ENCODE measurements at regions not wholly inside any gene's neighbourhood (a gene's known extent, or its start where the extent isn't known, plus 50 kb on each side); places are given as distances from the start of the nearest gene placed in this dataset.
A peak's percentile ranks its signal among the peaks of the same experiment; 100 is the strongest.

- Histone ChIP-seq H3K27me3 (no peaks in the 10 kb centered on the region), H3K36me3 (no peaks in the 10 kb centered on the region), H3K9me3 (no peaks in the 10 kb centered on the region), H3K4me1 (no peaks in the 10 kb centered on the region), H3K4me3 (no peak overlapping the region), H3K27ac (no peak overlapping the region)
- 63 to 72% methylated on average over 6 of the region's 6 CpGs for WGBS, 2 donors
- ATAC-seq (ENCODE audit: low FRiP score in 2 of 2) (no peak), DNase-seq (no peak)
- no peak for TF ChIP-seq POLR2A (IDR thresholded peaks at IDR 0.05)
- no peak for TF ChIP-seq CTCF (IDR thresholded peaks at IDR 0.05)
- TF ChIP-seq EP300 (IDR thresholded peaks at IDR 0.05) = no peak
- TF ChIP-seq POLR2AphosphoS5 (IDR thresholded peaks at IDR 0.05) = no peak
Observed at GRCh38 chrX:6460893-6461490, 73.9 kb downstream of the VCX3A start.

GRCh38 chrX:6456196-6456595 lies 78.7 kb downstream of the VCX3A start:
- 81 to 87% methylated on average over 6 of the region's 6 CpGs for WGBS, 2 donors
- H3K27me3 ChIP-seq = no peaks in the 10 kb centered on the region
- no peaks in the 10 kb centered on the region for H3K9me3 ChIP-seq
- no peak for ATAC-seq (ENCODE audit: low FRiP score in 2 of 2)
- H3K36me3 ChIP-seq = no peaks in the 10 kb centered on the region
- H3K27ac ChIP-seq = no peak overlapping the region
- H3K4me3 ChIP-seq = no peak overlapping the region
- DNase-seq = no peak
- H3K4me1 ChIP-seq = no peaks in the 10 kb centered on the region
- no peak for TF ChIP-seq CTCF (IDR thresholded peaks at IDR 0.05)
- no peak for TF ChIP-seq POLR2A (IDR thresholded peaks at IDR 0.05)
- no peak for TF ChIP-seq EP300 (IDR thresholded peaks at IDR 0.05)

- ATAC-seq (ENCODE audit: low FRiP score in 2 of 2) (no peak), DNase-seq (no peak)
- WGBS, 2 donors = 64 to 80% methylated on average over 2 of the region's 2 CpGs
- H3K27ac ChIP-seq = no peak overlapping the region
- H3K4me3 ChIP-seq = no peak overlapping the region
- TF ChIP-seq CTCF (IDR thresholded peaks at IDR 0.05) (no peak), POLR2AphosphoS5 (IDR thresholded peaks at IDR 0.05) (no peak), POLR2A (IDR thresholded peaks at IDR 0.05) (no peak), EP300 (IDR thresholded peaks at IDR 0.05) (no peak)
- H3K36me3 ChIP-seq = no peaks in the 10 kb centered on the region
- no peaks in the 10 kb centered on the region for H3K9me3 ChIP-seq
- no peaks in the 10 kb centered on the region for H3K4me1 ChIP-seq
- no peaks in the 10 kb centered on the region for H3K27me3 ChIP-seq
Observed at GRCh38 chrX:6449946-6450345, 85.0 kb downstream of the VCX3A start.

GRCh38 chrX:6448003-6448402 lies 86.9 kb downstream of the VCX3A start:
- WGBS, 2 donors = 20% methylated on average over 1 of the region's 1 CpG; no CpG with 5 or more reads in 1 of the 2 donors
- H3K27ac ChIP-seq = no peak overlapping the region
- H3K27me3 ChIP-seq = no peaks in the 10 kb centered on the region
- no peaks in the 10 kb centered on the region for H3K36me3 ChIP-seq
- DNase-seq (peak in 1 of 2 donors; percentile 22), ATAC-seq (ENCODE audit: low FRiP score in 2 of 2) (no peak)
- no peaks in the 10 kb centered on the region for H3K9me3 ChIP-seq
- TF ChIP-seq EP300 (IDR thresholded peaks at IDR 0.05) = no peak
- TF ChIP-seq CTCF (IDR thresholded peaks at IDR 0.05) = no peak
- TF ChIP-seq POLR2A (IDR thresholded peaks at IDR 0.05) = no peak
- no peak for TF ChIP-seq POLR2AphosphoS5 (IDR thresholded peaks at IDR 0.05)
- no peak overlapping the region for H3K4me3 ChIP-seq
- H3K4me1 ChIP-seq = no peaks in the 10 kb centered on the region

- Histone ChIP-seq H3K36me3 (no peaks in the 10 kb centered on the region), H3K27me3 (no peaks in the 10 kb centered on the region), H3K4me3 (no peak overlapping the region), H3K4me1 (no peaks in the 10 kb centered on the region), H3K27ac (no peak overlapping the region), H3K9me3 (no peaks in the 10 kb centered on the region)
- no peak for TF ChIP-seq POLR2AphosphoS5 (IDR thresholded peaks at IDR 0.05)
- TF ChIP-seq EP300 (IDR thresholded peaks at IDR 0.05) = no peak
- TF ChIP-seq POLR2A (IDR thresholded peaks at IDR 0.05) = no peak
- TF ChIP-seq CTCF (IDR thresholded peaks at IDR 0.05) = no peak
- 55 to 71% methylated on average over 4 of the region's 4 CpGs for WGBS, 2 donors
- no peak for ATAC-seq (ENCODE audit: low FRiP score in 2 of 2)
- DNase-seq = no peak
Observed at GRCh38 chrX:6446582-6446981, 88.3 kb downstream of the VCX3A start.
